Globus pallidus (tissue), 1 donor: ENCODE measurements at regions not wholly inside any gene's neighbourhood (a gene's known extent, or its start where the extent isn't known, plus 50 kb on each side); places are given as distances from the start of the nearest gene placed in this dataset.

Experiments
- DNase-seq: peaks from one replicate; pipeline ENCODE4 v3.0.0-alpha.2; 2015; ENCODE audit warnings: low spot score

- no peak for DNase-seq
These were observed 162.5 kb downstream of the TRMT11 start for GRCh38 chr6:126148853-126149252.

- DNase-seq: no peak
These were observed 166.0 kb downstream of the TRMT11 start for GRCh38 chr6:126152372-126152745.

DNA sequence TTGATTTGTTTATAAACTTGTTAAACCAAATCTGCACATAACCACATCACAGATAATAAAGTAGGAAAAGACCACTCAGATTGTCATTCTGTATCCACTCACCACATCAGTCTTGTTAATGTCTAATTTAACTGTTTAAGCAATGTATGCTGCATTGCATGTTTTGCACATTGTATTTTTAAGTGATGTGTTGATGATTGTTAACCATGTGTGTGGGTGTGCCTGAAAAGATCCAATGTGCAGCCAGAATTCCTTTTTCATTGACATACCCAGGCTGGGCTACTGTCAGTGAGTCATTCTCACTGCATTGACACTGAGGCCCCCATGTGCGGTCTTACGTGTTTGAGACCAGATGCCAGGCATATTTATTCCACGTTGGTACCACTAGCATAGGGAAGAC is 167.3 kb downstream of the TRMT11 start:
- no peak for DNase-seq

DNA sequence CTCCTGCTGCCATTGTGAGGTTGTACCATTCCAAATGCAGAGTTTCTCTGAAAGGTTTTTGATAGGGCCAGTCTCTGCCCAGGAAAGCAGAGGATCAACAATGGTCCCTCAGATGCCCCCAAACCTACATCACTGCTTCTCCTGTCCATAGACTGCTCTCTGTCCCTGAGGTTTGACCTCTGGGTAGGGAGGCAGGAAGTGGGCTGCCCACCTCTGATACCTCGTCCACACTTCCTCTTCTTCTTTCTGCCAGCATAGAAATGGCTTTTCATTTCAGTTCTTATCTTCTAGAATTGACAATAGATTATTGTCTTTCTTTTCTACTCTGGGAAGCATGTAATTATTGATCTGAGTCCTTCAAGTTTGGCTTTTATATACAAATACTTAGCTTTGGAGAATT is 170.6 kb downstream of the TRMT11 start:
- DNase-seq: no peak

GRCh38 chr6:126167726-126168125 is 172.2 kb upstream of the CENPW start:
- no peak for DNase-seq

GRCh38 chr6:126170433-126170832 is 169.5 kb upstream of the CENPW start:
- DNase-seq: no peak

DNA sequence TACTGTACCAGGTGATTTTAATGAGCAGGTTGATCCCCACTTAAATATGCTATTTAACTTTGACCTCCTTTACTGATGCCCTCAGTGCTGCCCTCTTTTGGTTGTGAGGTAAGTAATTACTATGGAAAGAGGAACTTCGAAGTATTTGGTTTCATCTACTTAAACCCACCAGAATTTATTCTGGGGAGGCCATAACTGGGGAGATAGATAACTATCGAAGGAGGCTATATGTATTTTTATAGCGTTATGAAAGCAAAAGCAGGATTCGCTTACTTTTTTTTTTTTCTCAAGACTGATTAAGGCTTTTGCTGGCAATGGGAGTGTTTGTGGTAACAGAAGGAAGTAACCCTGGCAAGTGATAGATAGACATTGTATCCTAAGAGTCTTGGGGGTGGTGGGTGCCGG is 168.9 kb upstream of the CENPW start:
- DNase-seq: no peak

- no peak for DNase-seq
These were observed 167.8 kb upstream of the CENPW start for GRCh38 chr6:126172131-126172530.

- DNase-seq: no peak
These were observed 166.7 kb upstream of the CENPW start for GRCh38 chr6:126173265-126173664.

- DNase-seq: no peak
These were observed 165.2 kb upstream of the CENPW start for GRCh38 chr6:126174697-126175096.

GRCh38 chr6:126175251-126175650 is 164.7 kb upstream of the CENPW start:
- no peak for DNase-seq

DNA sequence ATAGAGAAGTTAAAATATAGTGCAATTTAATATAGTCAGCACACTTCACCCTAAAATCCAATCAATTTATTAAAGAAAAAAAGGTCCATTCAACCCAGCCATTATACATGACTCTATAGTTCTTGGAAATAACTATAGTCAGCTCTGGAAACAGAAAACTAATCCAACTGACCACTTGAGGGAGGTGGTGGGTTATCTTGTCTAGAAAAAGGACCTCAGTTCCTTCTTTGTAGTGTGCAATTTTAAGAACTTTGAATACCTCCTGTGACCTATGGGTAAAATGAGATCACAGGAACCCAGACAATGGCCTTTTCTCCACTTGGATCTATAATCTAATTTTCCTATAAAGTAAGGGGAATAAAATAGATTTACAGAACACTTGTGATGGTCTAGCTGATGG is 163.6 kb upstream of the CENPW start:
- DNase-seq: no peak

DNA sequence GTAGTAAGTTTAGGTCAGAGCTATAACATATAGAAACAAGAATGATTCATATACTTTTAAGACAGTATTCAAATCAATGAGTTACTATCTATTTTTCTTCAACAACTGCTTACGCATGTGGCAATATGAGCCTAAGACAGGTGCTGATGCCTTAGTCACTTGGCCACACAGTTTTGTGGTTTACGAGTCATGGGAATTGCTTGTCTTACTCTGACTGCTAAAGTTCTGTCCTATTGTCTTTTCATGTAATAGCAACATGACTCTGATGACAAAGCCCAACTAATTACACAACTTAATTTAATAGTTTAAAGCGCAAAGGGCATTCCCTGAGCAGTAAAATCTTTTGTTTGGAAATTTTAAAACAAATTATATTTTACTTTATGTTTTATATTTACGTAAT is 159.3 kb upstream of the CENPW start:
- DNase-seq: no peak

DNA sequence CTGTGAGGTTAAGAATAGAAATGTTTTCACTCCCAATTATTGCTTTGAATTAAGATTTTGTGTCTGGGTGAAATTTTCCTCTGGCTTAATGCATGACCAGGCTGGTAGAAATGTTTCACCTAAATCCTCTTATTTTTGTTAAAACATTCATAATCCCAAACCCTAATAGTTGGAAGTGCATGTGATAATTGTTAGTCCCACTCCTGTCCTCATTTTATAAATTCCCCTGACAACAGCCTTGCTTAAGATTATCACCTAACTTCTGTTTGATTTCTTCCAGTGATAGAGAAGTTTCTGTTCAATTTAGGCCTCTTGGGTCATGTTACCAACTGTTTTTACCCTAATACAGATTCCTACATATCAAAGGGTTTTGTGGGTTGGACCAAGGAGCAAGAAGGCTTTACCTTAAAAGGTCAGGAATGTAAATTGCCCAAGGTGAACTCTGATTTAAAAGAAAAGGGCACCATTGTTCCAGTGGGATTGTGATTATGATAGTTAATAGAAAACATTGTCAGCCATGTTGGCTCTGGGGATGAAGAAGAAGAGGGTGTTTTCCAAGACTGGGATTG is 158.7 kb upstream of the CENPW start:
- DNase-seq: no peak

DNA sequence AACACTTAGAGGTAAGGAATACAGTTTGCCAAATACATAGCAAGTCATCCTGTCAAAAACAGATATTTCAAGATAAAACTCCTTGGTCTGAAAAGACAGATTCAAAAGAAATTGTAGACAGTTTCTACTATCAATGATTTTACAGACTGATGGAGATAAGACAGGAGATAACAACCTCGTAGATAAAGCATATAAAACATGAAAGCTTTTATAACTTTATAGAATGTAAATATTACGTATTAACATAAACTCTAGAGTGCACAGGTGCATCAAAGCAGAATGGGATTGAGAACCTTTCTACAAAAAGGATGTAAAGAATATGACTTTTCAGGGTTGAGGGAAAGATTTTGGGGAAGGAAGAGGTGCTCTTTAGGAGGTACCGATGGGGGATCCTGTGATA is 158.0 kb upstream of the CENPW start:
- DNase-seq: no peak

- DNase-seq: no peak
These were observed 157.1 kb upstream of the CENPW start for GRCh38 chr6:126182650-126183311.

GRCh38 chr6:126185774-126186173 is 154.1 kb upstream of the CENPW start:
- no peak for DNase-seq

GRCh38 chr6:126188279-126188909 is 151.5 kb upstream of the CENPW start:
- no peak for DNase-seq

- no peak for DNase-seq
These were observed 144.2 kb upstream of the CENPW start for GRCh38 chr6:126195625-126196236.

DNA sequence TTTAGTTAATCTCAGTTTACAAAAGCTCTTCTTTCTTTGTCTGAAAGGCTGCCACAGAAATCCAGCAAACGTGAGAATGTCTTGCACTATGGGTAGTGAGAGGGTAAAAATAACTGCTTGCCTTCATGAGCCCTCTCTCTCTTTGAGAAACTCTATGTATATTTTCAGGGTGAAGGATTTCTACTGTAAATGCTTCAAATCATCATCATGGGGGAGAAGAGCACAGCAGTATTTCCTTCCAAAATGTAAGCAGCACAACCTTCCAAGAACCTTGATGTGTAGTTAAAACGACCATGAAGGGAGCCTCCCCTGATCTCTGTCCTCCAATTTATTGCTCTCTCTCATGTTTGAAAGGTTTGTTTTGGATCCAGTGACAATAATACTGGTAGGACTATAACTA is 141.3 kb upstream of the CENPW start:
- no peak for DNase-seq

GRCh38 chr6:126199466-126199865 is 140.4 kb upstream of the CENPW start:
- DNase-seq: no peak

DNA sequence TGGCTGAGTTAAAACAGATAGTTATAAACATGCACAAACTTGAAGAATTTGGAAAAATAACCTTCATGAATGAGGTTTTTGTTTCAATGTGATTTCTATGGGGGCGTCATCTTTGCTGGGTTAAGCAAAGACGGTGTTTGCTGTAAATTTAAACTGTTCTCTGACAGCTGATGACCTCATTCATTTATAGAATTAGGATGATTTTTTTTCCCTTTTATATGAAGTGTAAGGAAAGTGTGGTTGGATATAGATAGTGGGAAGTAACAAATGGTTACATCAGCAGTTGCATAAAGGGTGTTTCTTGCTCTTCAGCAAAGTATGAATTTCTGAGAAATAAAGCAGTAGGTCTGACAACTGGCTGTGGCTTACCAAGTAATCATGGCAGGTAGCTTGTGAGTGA is 137.2 kb upstream of the CENPW start:
- no peak for DNase-seq

- DNase-seq: no peak
These were observed 135.8 kb upstream of the CENPW start for GRCh38 chr6:126204126-126204525.
